Vagina (tissue), 2 donors: ENCODE measurements at regions not wholly inside any gene's neighbourhood (a gene's known extent, or its start where the extent isn't known, plus 50 kb on each side); places are given as distances from the start of the nearest gene placed in this dataset.

Source experiments
- POLR2A ChIP-seq, 2 donors: fragments of 450-650 bp; IDR thresholded peaks; one replicate each; pipeline ENCODE4 v1.6.1; 2017; ENCODE audit warnings: antibody characterized with exemption in 2 of 2, mild to moderate bottlenecking in 2 of 2, moderate library complexity in 2 of 2
- POLR2AphosphoS5 ChIP-seq, 2 donors: sonication (generic); formaldehyde crosslinking; IDR thresholded peaks; one replicate each; pipeline ENCODE4 v1.9.0; 2017; ENCODE audit warnings: antibody characterized with exemption in 2 of 2, mild to moderate bottlenecking in 2 of 2, low read depth in 1 of 2; ENCODE audit not compliant: insufficient read depth in 1 of 2
- TF ChIP-seq, protein P1 (sequence below), 3 experiments: fragments of 450-650 bp in 2 of 3; fragments of 200-600 bp in 1 of 3; sonication (generic) in 1 of 3; IDR thresholded peaks; one replicate each; pipeline ENCODE4 v1.5.1; 2017 to 2019; ENCODE audit warnings: antibody characterized with exemption in 3 of 3, mild to moderate bottlenecking in 2 of 3, moderate library complexity in 2 of 3

DNA sequence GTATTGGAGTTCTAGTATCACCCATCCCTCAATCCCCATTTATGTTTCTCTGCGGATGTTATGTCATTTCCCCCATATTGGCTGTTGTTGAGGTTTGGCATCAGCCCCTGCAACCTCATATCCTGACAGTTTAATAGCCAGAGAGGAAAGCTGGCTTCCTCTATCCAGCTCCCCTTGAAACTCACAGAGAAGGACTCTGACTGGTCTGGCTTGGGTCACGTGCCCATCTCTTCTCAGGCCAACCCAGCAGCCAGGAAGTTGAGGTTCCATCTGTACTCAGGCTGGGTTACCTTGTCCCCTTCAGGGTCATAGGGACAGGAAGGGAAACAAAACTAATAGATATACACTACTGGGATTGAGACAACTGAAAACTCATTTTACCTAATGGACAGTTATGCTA is 148.0 kb upstream of the SLC14A2 start:
- TF ChIP-seq POLR2A (IDR thresholded peaks at IDR 0.05) (no peak), POLR2AphosphoS5 (IDR thresholded peaks at IDR 0.05; ENCODE audit: insufficient read depth in 1 of 2, low read depth in 1 of 2) (no peak)
- TF ChIP-seq, protein P1, sequence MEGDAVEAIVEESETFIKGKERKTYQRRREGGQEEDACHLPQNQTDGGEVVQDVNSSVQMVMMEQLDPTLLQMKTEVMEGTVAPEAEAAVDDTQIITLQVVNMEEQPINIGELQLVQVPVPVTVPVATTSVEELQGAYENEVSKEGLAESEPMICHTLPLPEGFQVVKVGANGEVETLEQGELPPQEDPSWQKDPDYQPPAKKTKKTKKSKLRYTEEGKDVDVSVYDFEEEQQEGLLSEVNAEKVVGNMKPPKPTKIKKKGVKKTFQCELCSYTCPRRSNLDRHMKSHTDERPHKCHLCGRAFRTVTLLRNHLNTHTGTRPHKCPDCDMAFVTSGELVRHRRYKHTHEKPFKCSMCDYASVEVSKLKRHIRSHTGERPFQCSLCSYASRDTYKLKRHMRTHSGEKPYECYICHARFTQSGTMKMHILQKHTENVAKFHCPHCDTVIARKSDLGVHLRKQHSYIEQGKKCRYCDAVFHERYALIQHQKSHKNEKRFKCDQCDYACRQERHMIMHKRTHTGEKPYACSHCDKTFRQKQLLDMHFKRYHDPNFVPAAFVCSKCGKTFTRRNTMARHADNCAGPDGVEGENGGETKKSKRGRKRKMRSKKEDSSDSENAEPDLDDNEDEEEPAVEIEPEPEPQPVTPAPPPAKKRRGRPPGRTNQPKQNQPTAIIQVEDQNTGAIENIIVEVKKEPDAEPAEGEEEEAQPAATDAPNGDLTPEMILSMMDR (IDR thresholded peaks at IDR 0.05): no peak
